IgD-negative memory B cell (primary cell): ENCODE measurements at regions not wholly inside any gene's neighbourhood (a gene's known extent, or its start where the extent isn't known, plus 50 kb on each side); places are given as distances from the start of the nearest gene placed in this dataset.

Experiments used
- H3K27ac Mint-ChIP-seq, 3 donors: one replicate each; pipeline ENCODE4 v1.8.0; 2020 to 2022; ENCODE audit warnings: mild to moderate bottlenecking in 3 of 3, mixed read lengths in 3 of 3, moderate library complexity in 1 of 3
- H3K27me3 Mint-ChIP-seq: one replicate; pipeline ENCODE4 v1.8.0; 2021; ENCODE audit warnings: mixed read lengths
- H3K36me3 Mint-ChIP-seq: one replicate; pipeline ENCODE4 v1.8.0; 2020; ENCODE audit warnings: mild to moderate bottlenecking, mixed read lengths
- H3K4me1 Mint-ChIP-seq, 3 donors: one replicate each; pipeline ENCODE4 v1.8.0; 2020 to 2022; ENCODE audit warnings: mixed read lengths in 3 of 3, mild to moderate bottlenecking in 1 of 3
- H3K4me3 Mint-ChIP-seq, 4 donors: one replicate each; pipeline ENCODE4 v1.8.0; 2020 to 2022; ENCODE audit warnings: mild to moderate bottlenecking in 4 of 4, mixed read lengths in 4 of 4, moderate library complexity in 3 of 4
- H3K9me3 Mint-ChIP-seq, 3 donors: one replicate each; pipeline ENCODE4 v1.8.0; 2020 to 2021; ENCODE audit warnings: mixed read lengths in 3 of 3, mild to moderate bottlenecking in 1 of 3

DNA sequence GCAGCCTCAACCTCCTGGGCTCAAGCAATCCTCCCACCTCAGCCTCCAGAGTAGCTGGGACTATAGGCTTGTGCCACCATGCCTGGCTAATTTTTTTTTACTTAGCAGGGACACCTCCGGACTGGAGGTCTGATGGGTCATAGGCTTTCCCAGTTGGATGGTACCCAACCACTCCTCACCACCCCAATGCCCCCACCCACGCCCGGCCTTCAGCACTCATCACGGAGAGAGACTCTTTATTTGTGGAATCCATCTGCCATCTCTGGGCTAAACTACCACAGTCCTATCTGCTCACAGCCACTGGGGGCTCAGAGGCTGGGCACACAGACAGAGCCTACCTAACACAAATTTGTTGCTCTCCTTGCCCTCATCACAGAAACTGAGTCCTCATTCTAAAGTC is 58.3 kb upstream of the STXBP1 start:
- Mint-ChIP-seq H3K36me3 (no peaks in the 10 kb centered on the region), H3K4me3 (no peak overlapping the region), H3K9me3 (no peaks in the 10 kb centered on the region), H3K27me3 (no peaks in the 10 kb centered on the region), H3K4me1 (peaks cover 0 to 15% (median 13%) of the 10 kb centered on the region in 3 donors), H3K27ac (no peak overlapping the region)

DNA sequence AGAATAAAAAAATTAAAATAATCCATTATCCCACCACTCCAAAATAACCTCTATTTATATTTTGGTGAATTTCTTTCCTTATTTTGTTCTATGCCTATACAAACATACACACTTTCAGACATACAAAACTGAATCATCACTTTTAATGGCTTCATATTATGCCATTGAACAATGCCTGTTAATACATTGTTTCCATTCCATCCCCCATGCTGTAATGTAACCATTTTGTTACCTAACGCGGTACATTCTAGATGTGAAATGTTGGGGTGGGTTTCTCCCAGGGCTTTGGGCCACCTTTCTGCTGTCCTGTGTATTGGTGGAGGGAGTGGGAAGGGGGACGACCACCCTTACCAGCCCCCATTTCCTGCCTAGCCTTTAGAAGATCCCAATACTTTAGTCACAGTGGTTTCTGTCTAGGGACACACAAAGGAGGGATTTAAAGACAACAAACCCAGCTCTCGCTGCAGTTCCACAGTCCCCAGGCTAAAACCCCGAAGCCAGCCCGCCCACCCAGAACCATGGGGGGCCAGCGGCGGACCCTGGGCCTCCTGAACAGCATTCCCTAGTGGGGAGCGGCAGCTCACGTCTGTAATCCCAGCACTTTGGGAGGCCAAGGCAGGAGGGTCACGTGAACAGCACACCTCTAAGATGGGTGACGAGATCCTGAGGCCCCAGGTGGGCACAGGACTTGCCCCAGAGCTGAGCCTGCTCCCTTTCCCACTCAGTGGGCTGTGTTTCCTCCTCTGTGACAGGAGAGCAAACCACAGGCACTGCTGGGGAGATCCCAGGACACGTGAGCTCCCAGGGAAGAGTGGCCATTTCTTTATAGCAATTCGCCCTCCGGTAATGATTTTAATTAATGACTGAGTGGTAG is 56.9 kb upstream of the STXBP1 start:
- H3K4me3 Mint-ChIP-seq: no peak overlapping the region

DNA sequence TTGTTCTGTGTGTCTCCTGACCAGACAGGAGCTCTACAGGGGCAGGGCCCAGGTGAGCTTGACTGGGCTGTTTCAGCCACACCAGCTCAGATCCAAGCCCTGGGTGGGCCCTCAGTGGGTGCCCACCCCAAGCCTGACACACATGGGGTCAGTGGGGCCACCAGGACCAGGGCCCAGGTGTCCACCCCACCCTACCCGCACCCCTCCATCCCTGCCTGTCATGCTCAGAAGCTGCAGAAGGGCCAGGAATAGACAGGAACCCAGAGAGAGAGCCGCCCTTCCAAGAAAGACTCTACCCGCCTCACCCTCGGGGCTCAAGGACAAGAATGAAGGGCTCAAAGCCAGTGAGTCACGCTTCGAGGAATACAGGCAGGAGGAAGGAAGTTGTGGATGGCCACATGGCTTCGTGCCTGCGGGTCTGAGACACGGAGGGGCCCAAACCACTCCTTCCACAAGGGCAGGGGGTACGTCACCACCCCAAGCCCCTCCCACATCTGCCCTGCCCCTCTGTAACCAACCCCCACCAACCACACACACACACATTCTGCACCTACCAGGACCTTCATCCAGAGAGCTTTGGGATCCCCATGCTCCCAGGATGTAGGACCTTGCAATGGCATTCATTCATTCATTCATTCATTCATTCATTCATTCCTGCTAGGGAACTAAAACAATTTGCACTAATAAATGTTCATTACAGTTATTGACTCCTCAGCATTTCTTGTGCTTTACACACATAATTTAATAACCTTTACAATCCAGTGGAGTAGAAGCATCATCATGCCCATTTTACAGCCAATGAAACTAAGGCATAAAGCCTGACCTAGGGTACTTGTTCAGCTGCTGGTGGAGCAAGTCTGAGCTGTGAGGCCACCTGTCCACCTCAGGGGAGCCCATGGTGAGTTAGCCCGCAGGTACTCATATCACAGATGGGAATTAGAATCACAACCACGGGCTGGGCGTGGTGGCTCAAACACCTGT is 55.9 kb upstream of the STXBP1 start:
- Mint-ChIP-seq H3K4me1 (peaks cover 0 to 16% (median 13%) of the 10 kb centered on the region in 3 donors), H3K4me3 (peak overlapping the region in 2 of 4 donors; percentile 72 to 74), H3K27me3 (peaks cover 3% of the 10 kb centered on the region), H3K36me3 (no peaks in the 10 kb centered on the region), H3K27ac (no peak overlapping the region), H3K9me3 (no peaks in the 10 kb centered on the region)

More for the DNA sequence above, 56.9 kb upstream of the STXBP1 start:
- H3K4me1 Mint-ChIP-seq: peaks cover 0 to 16% (median 13%) of the 10 kb centered on the region in 3 donors
- no peaks in the 10 kb centered on the region for H3K9me3 Mint-ChIP-seq
- no peaks in the 10 kb centered on the region for H3K36me3 Mint-ChIP-seq
- no peak overlapping the region for H3K27ac Mint-ChIP-seq
- peaks cover 2% of the 10 kb centered on the region for H3K27me3 Mint-ChIP-seq

DNA sequence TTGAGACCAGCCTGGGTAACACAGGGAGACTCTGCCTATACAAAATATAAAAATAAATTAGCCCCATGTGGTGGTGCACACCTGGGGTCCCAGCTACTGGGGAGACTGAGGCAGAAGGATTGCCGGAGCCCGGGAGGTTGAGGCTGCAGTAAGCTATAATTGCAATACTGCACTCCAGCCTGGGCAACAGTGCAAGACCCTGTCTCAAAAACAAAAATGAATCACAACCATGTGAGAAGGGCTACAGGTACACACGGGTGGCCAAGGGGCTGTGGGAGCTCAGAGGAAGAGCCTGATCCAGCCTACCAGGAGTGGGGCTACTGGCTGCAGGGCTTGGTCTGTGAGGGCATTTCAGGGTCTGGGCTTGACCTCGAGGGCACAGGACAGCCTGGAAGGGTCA is 55.2 kb upstream of the STXBP1 start:
- Mint-ChIP-seq H3K4me3 (peak overlapping the region in 2 of 4 donors; percentile 16 to 74), H3K36me3 (no peaks in the 10 kb centered on the region), H3K9me3 (no peaks in the 10 kb centered on the region), H3K27ac (peak overlapping the region in 1 of 3 donors; percentile 19), H3K4me1 (peaks cover 0 to 16% (median 13%) of the 10 kb centered on the region in 3 donors), H3K27me3 (peaks cover 4% of the 10 kb centered on the region)

DNA sequence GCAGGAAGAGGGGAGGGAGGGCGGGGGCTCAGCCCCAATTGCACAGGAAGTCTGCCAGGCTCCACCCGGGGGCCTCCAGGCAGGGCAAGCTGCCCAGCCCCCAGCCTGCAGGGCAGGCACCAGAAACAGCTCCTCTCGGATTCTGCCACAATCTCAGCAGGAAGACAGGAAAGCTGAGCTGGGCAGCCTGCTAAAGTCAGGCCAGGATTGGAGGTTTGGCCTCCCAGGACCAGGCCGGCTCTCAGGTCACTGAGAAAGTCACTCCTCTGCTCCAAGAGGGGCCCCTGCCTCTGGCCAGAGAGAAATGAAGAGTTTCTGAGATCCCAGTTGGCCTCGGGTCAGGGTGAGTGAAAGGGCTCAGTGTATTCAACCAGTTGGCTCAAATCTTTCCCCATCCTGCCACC is 54.6 kb upstream of the STXBP1 start:
- no peaks in the 10 kb centered on the region for H3K36me3 Mint-ChIP-seq
- H3K27me3 Mint-ChIP-seq: peaks cover 7% of the 10 kb centered on the region
- H3K9me3 Mint-ChIP-seq: no peaks in the 10 kb centered on the region
- peak overlapping the region in 1 of 3 donors; percentile 19 for H3K27ac Mint-ChIP-seq
- peak overlapping the region in 1 of 4 donors; percentile 33 for H3K4me3 Mint-ChIP-seq
- H3K4me1 Mint-ChIP-seq: peaks cover 0 to 16% (median 13%) of the 10 kb centered on the region in 3 donors

DNA sequence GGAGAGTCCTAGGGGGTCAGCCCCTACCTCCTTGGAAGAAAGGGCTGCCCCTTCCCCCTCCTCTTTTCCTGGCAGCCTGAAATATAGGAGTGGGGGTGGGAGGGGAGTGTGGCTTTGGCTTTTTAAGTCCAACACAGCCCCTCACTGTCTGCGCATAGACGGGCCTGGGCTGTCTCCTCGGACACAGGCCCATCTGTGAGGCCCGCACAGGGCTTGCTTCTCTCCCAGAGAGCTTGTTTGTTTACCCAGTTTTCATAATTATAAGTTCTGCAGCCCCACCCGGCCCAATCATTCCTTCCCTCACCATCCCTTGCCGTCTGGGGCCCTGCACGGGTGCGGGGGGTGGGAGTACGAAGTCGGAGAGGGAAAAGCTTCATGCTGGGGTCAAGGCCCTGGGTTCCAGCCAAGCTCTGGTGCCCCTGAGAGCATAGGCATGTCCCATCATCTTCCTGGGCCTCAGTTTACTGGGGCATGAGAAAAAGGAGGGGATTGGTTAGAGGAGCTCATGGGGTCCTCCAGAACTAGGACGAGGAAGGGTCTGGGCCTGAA is 54.0 kb upstream of the STXBP1 start:
- peaks cover 0 to 16% (median 13%) of the 10 kb centered on the region in 3 donors for H3K4me1 Mint-ChIP-seq
- no peak overlapping the region for H3K4me3 Mint-ChIP-seq
- no peaks in the 10 kb centered on the region for H3K9me3 Mint-ChIP-seq
- no peaks in the 10 kb centered on the region for H3K36me3 Mint-ChIP-seq
- H3K27ac Mint-ChIP-seq: no peak overlapping the region
- peaks cover 9% of the 10 kb centered on the region for H3K27me3 Mint-ChIP-seq

DNA sequence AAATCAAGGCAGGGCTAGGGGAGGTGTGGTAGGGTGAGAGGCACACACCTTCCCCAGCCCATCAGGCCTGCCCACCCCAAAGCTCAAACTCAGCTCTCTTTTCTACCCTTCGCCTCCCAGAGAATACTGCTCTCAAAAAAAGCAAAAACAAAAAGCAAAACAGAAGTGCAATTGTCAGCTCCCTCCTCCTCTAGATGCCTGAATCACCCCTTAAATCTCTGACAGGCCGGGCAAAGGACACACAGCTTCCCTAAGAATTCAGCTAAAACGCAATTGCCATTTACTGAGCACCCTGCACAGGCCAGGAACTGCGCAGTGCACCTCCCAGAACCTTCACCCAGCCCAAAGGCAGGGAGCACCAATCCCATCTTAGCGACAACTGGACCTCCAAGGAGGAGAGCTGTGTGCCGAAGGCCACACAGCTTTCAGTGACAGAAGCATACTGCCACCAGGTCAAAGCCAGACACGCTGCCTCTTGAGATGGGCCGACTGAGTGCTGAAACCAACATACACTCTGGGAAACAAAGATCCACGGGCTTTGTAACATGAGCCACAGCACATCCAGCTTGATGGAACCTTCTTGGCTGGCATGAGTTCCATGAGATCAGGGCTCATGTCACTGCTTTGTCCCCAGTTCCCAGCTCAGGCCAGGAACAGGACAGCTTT is 53.4 kb upstream of the STXBP1 start:
- H3K4me1 Mint-ChIP-seq: peaks cover 0 to 16% (median 13%) of the 10 kb centered on the region in 3 donors
- H3K9me3 Mint-ChIP-seq: no peaks in the 10 kb centered on the region
- no peaks in the 10 kb centered on the region for H3K36me3 Mint-ChIP-seq
- H3K27me3 Mint-ChIP-seq: peaks cover 9% of the 10 kb centered on the region
- peak overlapping the region in 1 of 3 donors; percentile 33 for H3K27ac Mint-ChIP-seq
- H3K4me3 Mint-ChIP-seq: no peak overlapping the region

DNA sequence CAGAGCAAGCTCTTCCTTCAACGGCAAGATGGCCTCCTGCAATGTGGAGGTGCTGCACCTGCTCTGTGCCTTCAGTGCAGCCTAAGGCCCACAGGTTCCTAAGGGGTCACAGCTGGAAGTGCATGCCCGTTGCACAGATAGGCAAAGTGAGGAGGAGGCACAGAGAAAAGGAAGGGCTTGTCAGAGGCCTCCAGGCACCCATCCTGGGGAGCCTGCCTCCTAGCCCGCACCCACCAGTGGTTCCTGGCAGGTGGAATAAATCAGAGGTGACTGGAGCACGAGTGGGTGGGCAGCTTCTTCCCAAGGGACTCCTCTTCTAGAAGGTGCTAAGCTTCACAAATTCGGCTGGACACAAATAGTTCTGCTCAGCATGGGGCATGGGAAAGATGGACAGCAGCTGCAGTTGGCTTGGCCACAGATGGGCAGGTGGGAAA is 52.8 kb upstream of the STXBP1 start:
- Mint-ChIP-seq H3K9me3 (no peaks in the 10 kb centered on the region), H3K4me1 (peaks cover 0 to 16% (median 13%) of the 10 kb centered on the region in 3 donors), H3K27ac (no peak overlapping the region), H3K4me3 (no peak overlapping the region), H3K36me3 (no peaks in the 10 kb centered on the region), H3K27me3 (peaks cover 9% of the 10 kb centered on the region)

DNA sequence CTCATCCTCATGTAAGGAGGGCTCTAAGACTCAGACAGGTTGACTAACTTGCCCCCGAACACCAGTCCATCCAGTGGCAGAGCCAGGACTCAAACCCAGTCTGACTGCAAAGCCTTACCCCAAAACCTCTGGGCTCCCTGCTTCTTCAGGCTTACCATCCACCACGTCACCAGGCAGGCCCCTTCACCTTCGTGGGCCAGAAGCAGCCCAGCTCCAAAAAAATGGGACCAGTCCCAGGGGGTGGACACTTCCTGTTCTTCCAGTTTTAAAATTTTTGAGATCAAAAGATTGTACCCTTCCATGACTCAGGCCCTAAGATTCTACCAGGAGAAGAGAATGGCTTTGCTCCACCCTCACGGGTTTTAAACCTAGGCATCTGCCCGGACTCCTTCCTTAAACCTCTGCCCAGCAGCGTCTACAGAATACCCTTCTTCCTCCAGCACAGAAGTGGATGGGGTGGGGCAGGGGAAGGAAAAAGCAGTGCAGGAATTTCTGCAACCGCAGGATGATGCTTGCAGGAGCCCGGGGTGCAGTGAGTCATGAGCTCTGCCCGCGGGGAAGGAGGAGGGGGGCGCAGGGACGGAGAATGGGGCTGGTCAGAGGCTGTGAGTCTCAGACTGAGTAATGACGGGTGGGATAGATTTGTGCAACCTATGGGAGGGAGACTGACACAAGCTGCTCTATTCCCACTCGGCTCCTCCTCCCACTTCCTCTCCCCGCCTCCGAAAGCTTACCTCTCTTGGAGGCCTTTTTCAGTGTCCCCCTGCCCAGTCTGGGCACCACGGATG is 50.4 kb upstream of the STXBP1 start:
- H3K9me3 Mint-ChIP-seq: no peaks in the 10 kb centered on the region
- no peak overlapping the region for H3K27ac Mint-ChIP-seq
- H3K36me3 Mint-ChIP-seq: no peaks in the 10 kb centered on the region
- H3K4me1 Mint-ChIP-seq: peaks cover 0 to 5% (median 3%) of the 10 kb centered on the region in 3 donors
- H3K4me3 Mint-ChIP-seq: peak overlapping the region in 1 of 4 donors; percentile 43
- H3K27me3 Mint-ChIP-seq: peaks cover 9% of the 10 kb centered on the region
